ENCODE measurements at regions not wholly inside any gene's neighbourhood (a gene's known extent, or its start where the extent isn't known, plus 50 kb on each side); places are given as distances from the start of the nearest gene placed in this dataset.
A peak's percentile ranks its signal among the peaks of the same experiment; 100 is the strongest.

- no peak overlapping the region for H3K4me3 ChIP-seq (ENCODE audit: low read length)
- DNase-seq (ENCODE audit: low read depth): peak; percentile 48
- TF ChIP-seq CTCF (conservative IDR thresholded peaks at IDR 0.05; ENCODE audit: low read length): no peak
These were observed 70.1 kb downstream of the NABP1 start for GRCh38 chr2:191748059-191748461.

GRCh38 chr2:191748528-191749180 lies 70.7 kb downstream of the NABP1 start:
- H3K4me3 ChIP-seq (ENCODE audit: low read length): no peak overlapping the region
- TF ChIP-seq CTCF (conservative IDR thresholded peaks at IDR 0.05; ENCODE audit: low read length): no peak
- no peak for DNase-seq (ENCODE audit: low read depth)

GRCh38 chr2:191749181-191749540 lies 71.2 kb downstream of the NABP1 start:
- no peak overlapping the region for H3K4me3 ChIP-seq (ENCODE audit: low read length)
- no peak for TF ChIP-seq CTCF (conservative IDR thresholded peaks at IDR 0.05; ENCODE audit: low read length)
- no peak for DNase-seq (ENCODE audit: low read depth)

- no peak for TF ChIP-seq CTCF (conservative IDR thresholded peaks at IDR 0.05; ENCODE audit: low read length)
- H3K4me3 ChIP-seq (ENCODE audit: low read length): no peak overlapping the region
- no peak for DNase-seq (ENCODE audit: low read depth)
These were observed 76.2 kb downstream of the NABP1 start for GRCh38 chr2:191754103-191754502.

GRCh38 chr2:191756761-191757160 lies 78.8 kb downstream of the NABP1 start:
- TF ChIP-seq CTCF (conservative IDR thresholded peaks at IDR 0.05; ENCODE audit: low read length): no peak
- DNase-seq (ENCODE audit: low read depth): no peak
- H3K4me3 ChIP-seq (ENCODE audit: low read length): no peak overlapping the region

GRCh38 chr2:191757208-191757607 lies 79.3 kb downstream of the NABP1 start:
- no peak for DNase-seq (ENCODE audit: low read depth)
- no peak for TF ChIP-seq CTCF (conservative IDR thresholded peaks at IDR 0.05; ENCODE audit: low read length)
- H3K4me3 ChIP-seq (ENCODE audit: low read length): no peak overlapping the region
